Femur (tissue), 1 donor: ENCODE measurements at regions not wholly inside any gene's neighbourhood (a gene's known extent, or its start where the extent isn't known, plus 50 kb on each side); places are given as distances from the start of the nearest gene placed in this dataset.

Experiments used
- DNase-seq: peaks from one replicate; pipeline ENCODE4 v3.0.0-alpha.2; 2017

GRCh38 chr10:131638880-131639278, 261.9 kb upstream of the PPP2R2D start:
- no peak for DNase-seq

GRCh38 chr10:131640045-131640644, 260.7 kb upstream of the PPP2R2D start:
- no peak for DNase-seq

- DNase-seq, result no peak
Measured at GRCh38 chr10:131641231-131641630, 259.6 kb upstream of the PPP2R2D start.

- no peak for DNase-seq
Measured at GRCh38 chr10:131641898-131642297, 258.9 kb upstream of the PPP2R2D start.

GRCh38 chr10:131642966-131643365, 257.8 kb upstream of the PPP2R2D start:
- no peak for DNase-seq

- peak; percentile 92 for DNase-seq
Measured at GRCh38 chr10:131644289-131644688, 256.5 kb upstream of the PPP2R2D start.

GRCh38 chr10:131644864-131645658, 255.7 kb upstream of the PPP2R2D start:
- no peak for DNase-seq

- no peak for DNase-seq
Measured at GRCh38 chr10:131645756-131646155, 255.1 kb upstream of the PPP2R2D start.

GRCh38 chr10:131646551-131647525, 254.0 kb upstream of the PPP2R2D start:
- DNase-seq, result no peak

- DNase-seq, result no peak
Measured at GRCh38 chr10:131647789-131648188, 253.0 kb upstream of the PPP2R2D start.

- no peak for DNase-seq
Measured at GRCh38 chr10:131648386-131649020, 252.3 kb upstream of the PPP2R2D start.

- DNase-seq, result no peak
Measured at GRCh38 chr10:131649617-131650016, 251.2 kb upstream of the PPP2R2D start.

- DNase-seq, result no peak
Measured at GRCh38 chr10:131650169-131650705, 250.6 kb upstream of the PPP2R2D start.

- no peak for DNase-seq
Measured at GRCh38 chr10:131650771-131651673, 249.8 kb upstream of the PPP2R2D start.

GRCh38 chr10:131651674-131652437, 249.0 kb upstream of the PPP2R2D start:
- no peak for DNase-seq

- DNase-seq, result no peak
Measured at GRCh38 chr10:131652438-131653139, 248.2 kb upstream of the PPP2R2D start.

GRCh38 chr10:131653140-131653539, 247.7 kb upstream of the PPP2R2D start:
- DNase-seq, result no peak

- DNase-seq, result no peak
Measured at GRCh38 chr10:131653554-131654470, 247.0 kb upstream of the PPP2R2D start.
